Stimulated activated naive CD4-positive, alpha-beta T cell treated with Interleukin-2 at 50 U/mL for 16 hours (primary cell): ENCODE measurements at regions not wholly inside any gene's neighbourhood (a gene's known extent, or its start where the extent isn't known, plus 50 kb on each side); places are given as distances from the start of the nearest gene placed in this dataset.

Experiments
- DNase-seq: peaks from one replicate; lab custom pipeline; 2025; lab: John Stamatoyannopoulos, UW

GRCh38 chr6:2562721-2563451, 187.8 kb downstream of the MYLK4 start:
- DNase-seq, result no peak

GRCh38 chr6:2560917-2561698, 189.6 kb downstream of the MYLK4 start:
- no peak for DNase-seq

- DNase-seq, result no peak
These were observed 190.4 kb downstream of the MYLK4 start for GRCh38 chr6:2560140-2560818.

GRCh38 chr6:2558861-2559801, 191.6 kb downstream of the MYLK4 start:
- no peak for DNase-seq

- no peak for DNase-seq
These were observed 192.5 kb downstream of the MYLK4 start for GRCh38 chr6:2558098-2558680.

- DNase-seq, result no peak
These were observed 193.5 kb downstream of the MYLK4 start for GRCh38 chr6:2557181-2557720.

- no peak for DNase-seq
These were observed 194.0 kb downstream of the MYLK4 start for GRCh38 chr6:2556761-2557160.

- no peak for DNase-seq
These were observed 196.0 kb downstream of the MYLK4 start for GRCh38 chr6:2554651-2555260.

- DNase-seq, result no peak
These were observed 198.1 kb downstream of the MYLK4 start for GRCh38 chr6:2552526-2553154.

GRCh38 chr6:2551705-2552104, 199.0 kb downstream of the MYLK4 start:
- DNase-seq, result no peak

GRCh38 chr6:2550247-2550646, 200.5 kb downstream of the MYLK4 start:
- DNase-seq, result no peak

- no peak for DNase-seq
These were observed 200.9 kb downstream of the MYLK4 start for GRCh38 chr6:2549834-2550233.

GRCh38 chr6:2547355-2547754, 203.4 kb downstream of the MYLK4 start:
- no peak for DNase-seq

- DNase-seq, result no peak
These were observed 203.8 kb downstream of the MYLK4 start for GRCh38 chr6:2546901-2547300.

- DNase-seq, result no peak
These were observed 205.2 kb downstream of the MYLK4 start for GRCh38 chr6:2545383-2546038.

- DNase-seq, result no peak
These were observed 207.4 kb downstream of the MYLK4 start for GRCh38 chr6:2543321-2543720.

GRCh38 chr6:2542858-2543218, 207.9 kb downstream of the MYLK4 start:
- no peak for DNase-seq

- no peak for DNase-seq
These were observed 208.4 kb downstream of the MYLK4 start for GRCh38 chr6:2542101-2542857.

- DNase-seq, result no peak
These were observed 214.3 kb downstream of the MYLK4 start for GRCh38 chr6:2536451-2536850.
